ENCODE measurements at regions not wholly inside any gene's neighbourhood (a gene's known extent, or its start where the extent isn't known, plus 50 kb on each side); places are given as distances from the start of the nearest gene placed in this dataset.

GRCh38 chr13:50714891-50715290, 128.6 kb downstream of the DLEU7 start:
- Histone ChIP-seq H3K27ac (ENCODE audit: low read depth, low read length) (no peak overlapping the region), H3K9ac (ENCODE audit: low read length) (no peak overlapping the region), H4K20me1 (ENCODE audit: low read depth, low read length) (no peaks in the 10 kb centered on the region), H2AFZ (ENCODE audit: low read depth, low read length, severe bottlenecking) (no peak overlapping the region), H3K36me3 (ENCODE audit: low read length) (no peaks in the 10 kb centered on the region), H3K4me3 (ENCODE audit: insufficient read depth, low read length, poor library complexity, severe bottlenecking) (no peak overlapping the region), H3K27me3 (ENCODE audit: low read length) (no peaks in the 10 kb centered on the region), H3K9me2 (replicated peaks; ENCODE audit: insufficient read depth, low read length) (no peaks in the 10 kb centered on the region), H3K9me3 (ENCODE audit: insufficient read depth, low read length) (no peaks in the 10 kb centered on the region), H3K79me2 (ENCODE audit: insufficient read depth, low read length) (no peaks in the 10 kb centered on the region), H3K4me2 (ENCODE audit: low read depth, low read length, poor library complexity, severe bottlenecking) (no peak overlapping the region), H3F3A (ENCODE audit: insufficient read depth) (no peaks in the 10 kb centered on the region)
- no peak for TF ChIP-seq EZH2phosphoT487 (conservative IDR thresholded peaks at IDR 0.05; ENCODE audit: low read length)
- no peak for TF ChIP-seq CTCF (IDR thresholded peaks at IDR 0.05; ENCODE audit: insufficient read depth, low read length, poor library complexity, severe bottlenecking)

- Histone ChIP-seq H3K4me3 (ENCODE audit: insufficient read depth, low read length, poor library complexity, severe bottlenecking) (no peak overlapping the region), H3K9me2 (replicated peaks; ENCODE audit: insufficient read depth, low read length) (no peaks in the 10 kb centered on the region), H3F3A (ENCODE audit: insufficient read depth) (no peaks in the 10 kb centered on the region), H3K36me3 (ENCODE audit: low read length) (no peaks in the 10 kb centered on the region), H3K27ac (ENCODE audit: low read depth, low read length) (no peak overlapping the region), H3K27me3 (ENCODE audit: low read length) (no peaks in the 10 kb centered on the region), H3K9ac (ENCODE audit: low read length) (no peak overlapping the region), H2AFZ (ENCODE audit: low read depth, low read length, severe bottlenecking) (no peak overlapping the region), H4K20me1 (ENCODE audit: low read depth, low read length) (no peaks in the 10 kb centered on the region), H3K9me3 (ENCODE audit: insufficient read depth, low read length) (no peaks in the 10 kb centered on the region), H3K4me2 (ENCODE audit: low read depth, low read length, poor library complexity, severe bottlenecking) (no peak overlapping the region), H3K79me2 (ENCODE audit: insufficient read depth, low read length) (no peaks in the 10 kb centered on the region)
- TF ChIP-seq EZH2phosphoT487 (conservative IDR thresholded peaks at IDR 0.05; ENCODE audit: low read length) (no peak), CTCF (IDR thresholded peaks at IDR 0.05; ENCODE audit: insufficient read depth, low read length, poor library complexity, severe bottlenecking) (no peak)
Measured at GRCh38 chr13:50715402-50716146, 127.9 kb downstream of the DLEU7 start.

- no peak overlapping the region for H3K4me2 ChIP-seq (ENCODE audit: low read depth, low read length, poor library complexity, severe bottlenecking)
- no peak overlapping the region for H3K4me3 ChIP-seq (ENCODE audit: insufficient read depth, low read length, poor library complexity, severe bottlenecking)
- no peak for TF ChIP-seq CTCF (IDR thresholded peaks at IDR 0.05; ENCODE audit: insufficient read depth, low read length, poor library complexity, severe bottlenecking)
- no peak for TF ChIP-seq EZH2phosphoT487 (conservative IDR thresholded peaks at IDR 0.05; ENCODE audit: low read length)
- no peak overlapping the region for H3K9ac ChIP-seq (ENCODE audit: low read length)
- H3K27ac ChIP-seq (ENCODE audit: low read depth, low read length) = no peak overlapping the region
- no peaks in the 10 kb centered on the region for H3F3A ChIP-seq (ENCODE audit: insufficient read depth)
- H3K79me2 ChIP-seq (ENCODE audit: insufficient read depth, low read length) = no peaks in the 10 kb centered on the region
- H2AFZ ChIP-seq (ENCODE audit: low read depth, low read length, severe bottlenecking) = no peak overlapping the region
- no peaks in the 10 kb centered on the region for H3K27me3 ChIP-seq (ENCODE audit: low read length)
- no peaks in the 10 kb centered on the region for H3K9me2 ChIP-seq (replicated peaks; ENCODE audit: insufficient read depth, low read length)
- H4K20me1 ChIP-seq (ENCODE audit: low read depth, low read length) = no peaks in the 10 kb centered on the region
- H3K36me3 ChIP-seq (ENCODE audit: low read length) = no peaks in the 10 kb centered on the region
- H3K9me3 ChIP-seq (ENCODE audit: insufficient read depth, low read length) = no peaks in the 10 kb centered on the region
Measured at GRCh38 chr13:50720861-50721671, 122.4 kb downstream of the DLEU7 start.

Data from SU-DHL-6 (cell line).